Hepatocyte (in vitro differentiated cells): ENCODE measurements at regions not wholly inside any gene's neighbourhood (a gene's known extent, or its start where the extent isn't known, plus 50 kb on each side); places are given as distances from the start of the nearest gene placed in this dataset.

Source experiments
- CTCF ChIP-seq: fragments of 200-600 bp; sonication (generic); IDR thresholded peaks from 2 replicates; pipeline ENCODE4 v1.5.1; 2016; ENCODE audit warnings: antibody characterized with exemption, mild to moderate bottlenecking; ENCODE audit not compliant: poor library complexity
- EZH2 ChIP-seq: fragments of 200-600 bp; sonication (generic); IDR thresholded peaks from 2 replicates; pipeline ENCODE4 v1.6.1; 2016; ENCODE audit warnings: antibody characterized with exemption, mild to moderate bottlenecking, borderline replicate concordance
- EZH2phosphoT487 ChIP-seq: fragments of 200-600 bp; sonication (generic); IDR thresholded peaks from one replicate; pipeline ENCODE4 v1.6.1; 2018; ENCODE audit warnings: antibody characterized with exemption, mild to moderate bottlenecking, low read depth, moderate library complexity; ENCODE audit not compliant: unreplicated experiment, severe bottlenecking

- TF ChIP-seq CTCF: no peak
- TF ChIP-seq EZH2: no peak
- TF ChIP-seq EZH2phosphoT487: no peak
These were observed 375.4 kb downstream of the DDX10 start for GRCh38 chr11:109040303-109040702.
